ENCODE measurements at regions not wholly inside any gene's neighbourhood (a gene's known extent, or its start where the extent isn't known, plus 50 kb on each side); places are given as distances from the start of the nearest gene placed in this dataset.

GRCh38 chr18:42447688-42448087 is 492.7 kb downstream of the PIK3C3 start:
- TF ChIP-seq POLR2AphosphoS5 (IDR thresholded peaks at IDR 0.05) (no peak), CTCF (IDR thresholded peaks at IDR 0.05) (no peak), POLR2A (IDR thresholded peaks at IDR 0.05) (no peak)
